ENCODE measurements at regions not wholly inside any gene's neighbourhood (a gene's known extent, or its start where the extent isn't known, plus 50 kb on each side); places are given as distances from the start of the nearest gene placed in this dataset.
"Not testable (repeated sequence)": the region's sequence is repeated elsewhere in the genome, so short reads cannot be mapped to it uniquely, and the experiment has no call there.

GRCh38 chr15:30791239-30792175, 112.2 kb upstream of the FAN1 start:
- no peaks in the 10 kb centered on the region for H3K9me3 Mint-ChIP-seq
- H3K4me1 Mint-ChIP-seq, result peaks cover 3% of the 10 kb centered on the region
- POLR2A ChIA-PET, result no interaction called here
- no peaks in the 10 kb centered on the region for H3K36me3 Mint-ChIP-seq
- ATAC-seq (ENCODE audit: low read depth), result no peak
- no peak for DNase-seq
- H3K4me3 Mint-ChIP-seq, result no peak overlapping the region
- H3K27ac Mint-ChIP-seq, result no peak overlapping the region
- H3K27me3 Mint-ChIP-seq, result peaks cover 31% of the 10 kb centered on the region

- POLR2A ChIA-PET; H3K27ac Mint-ChIP-seq; H3K4me3 Mint-ChIP-seq; ATAC-seq (ENCODE audit: low read depth); H3K9me3 Mint-ChIP-seq; DNase-seq; H3K36me3 Mint-ChIP-seq; H3K4me1 Mint-ChIP-seq: not testable (repeated sequence)
- H3K27me3 Mint-ChIP-seq, result peaks cover 24% of the 10 kb centered on the region
Observed at GRCh38 chr15:30792843-30793242, 110.9 kb upstream of the FAN1 start.

GRCh38 chr15:30794388-30794787, 109.3 kb upstream of the FAN1 start:
- Mint-ChIP-seq H3K4me3 (no peak overlapping the region), H3K27ac (no peak overlapping the region), H3K4me1 (peaks cover 3% of the 10 kb centered on the region), H3K27me3 (peaks cover 14% of the 10 kb centered on the region), H3K36me3 (no peaks in the 10 kb centered on the region), H3K9me3 (no peaks in the 10 kb centered on the region)
- POLR2A ChIA-PET, result no interaction called here
- ATAC-seq (ENCODE audit: low read depth) (no peak), DNase-seq (no peak)

GRCh38 chr15:30799565-30799964, 104.2 kb upstream of the FAN1 start:
- DNase-seq; ATAC-seq (ENCODE audit: low read depth); H3K27ac Mint-ChIP-seq; H3K4me1 Mint-ChIP-seq; H3K27me3 Mint-ChIP-seq; H3K36me3 Mint-ChIP-seq; H3K9me3 Mint-ChIP-seq; POLR2A ChIA-PET; H3K4me3 Mint-ChIP-seq: not testable (repeated sequence)

GRCh38 chr15:30801140-30801895, 102.4 kb upstream of the FAN1 start:
- DNase-seq; POLR2A ChIA-PET; H3K27me3 Mint-ChIP-seq; H3K27ac Mint-ChIP-seq; H3K36me3 Mint-ChIP-seq; H3K4me3 Mint-ChIP-seq; H3K4me1 Mint-ChIP-seq; H3K9me3 Mint-ChIP-seq; ATAC-seq (ENCODE audit: low read depth): not testable (repeated sequence)

GRCh38 chr15:30802001-30802400, 101.7 kb upstream of the FAN1 start:
- ATAC-seq (ENCODE audit: low read depth); H3K27ac Mint-ChIP-seq; H3K36me3 Mint-ChIP-seq; H3K27me3 Mint-ChIP-seq; H3K9me3 Mint-ChIP-seq; POLR2A ChIA-PET; H3K4me3 Mint-ChIP-seq; DNase-seq; H3K4me1 Mint-ChIP-seq: not testable (repeated sequence)

GRCh38 chr15:30803703-30804102, 100.0 kb upstream of the FAN1 start:
- H3K4me1 Mint-ChIP-seq; H3K4me3 Mint-ChIP-seq; H3K9me3 Mint-ChIP-seq; H3K27me3 Mint-ChIP-seq; H3K36me3 Mint-ChIP-seq; POLR2A ChIA-PET; ATAC-seq (ENCODE audit: low read depth); H3K27ac Mint-ChIP-seq; DNase-seq: not testable (repeated sequence)

- H3K36me3 Mint-ChIP-seq, result no peaks in the 10 kb centered on the region
- POLR2A ChIA-PET, result no interaction called here
- no peak for ATAC-seq (ENCODE audit: low read depth)
- no peaks in the 10 kb centered on the region for H3K9me3 Mint-ChIP-seq
- H3K4me1 Mint-ChIP-seq, result peaks cover 4% of the 10 kb centered on the region
- peak overlapping the region; percentile 42 for H3K4me3 Mint-ChIP-seq
- peaks cover 2% of the 10 kb centered on the region for H3K27me3 Mint-ChIP-seq
- no peak for DNase-seq
- no peak overlapping the region for H3K27ac Mint-ChIP-seq
Observed at GRCh38 chr15:30816430-30816829, 87.3 kb upstream of the FAN1 start.

GRCh38 chr15:30823068-30823813, 80.5 kb upstream of the FAN1 start:
- Mint-ChIP-seq H3K4me3 (peak overlapping the region; percentile 96), H3K4me1 (peaks cover 12% of the 10 kb centered on the region), H3K27ac (peak overlapping the region; percentile 99)
- H3K36me3 Mint-ChIP-seq, H3K27me3 Mint-ChIP-seq, POLR2A ChIA-PET, H3K9me3 Mint-ChIP-seq: not testable (repeated sequence)
- peak; percentile 77 for DNase-seq
- ATAC-seq (ENCODE audit: low read depth), result peak; percentile 75

GRCh38 chr15:30824518-30825195, 79.1 kb upstream of the FAN1 start:
- Mint-ChIP-seq H3K4me1 (peaks cover 19% of the 10 kb centered on the region), H3K9me3 (no peaks in the 10 kb centered on the region), H3K27ac (peak overlapping the region; percentile 39), H3K27me3 (peaks cover 6% of the 10 kb centered on the region), H3K36me3 (peaks cover 11% of the 10 kb centered on the region), H3K4me3 (peak overlapping the region; percentile 96)
- no peak for DNase-seq
- ATAC-seq (ENCODE audit: low read depth), result no peak
- POLR2A ChIA-PET, result no interaction called here

- H3K9me3 Mint-ChIP-seq, result no peaks in the 10 kb centered on the region
- H3K27ac Mint-ChIP-seq, result peak overlapping the region; percentile 75
- ATAC-seq (ENCODE audit: low read depth) (peak; percentile 49), DNase-seq (no peak)
- H3K4me1 Mint-ChIP-seq, result peaks cover 29% of the 10 kb centered on the region
- POLR2A ChIA-PET, result no interaction called here
- H3K36me3 Mint-ChIP-seq, result peaks cover 21% of the 10 kb centered on the region
- H3K4me3 Mint-ChIP-seq, result peak overlapping the region; percentile 31
- H3K27me3 Mint-ChIP-seq, result no peaks in the 10 kb centered on the region
Observed at GRCh38 chr15:30827625-30828303, 76.0 kb upstream of the FAN1 start.

- Mint-ChIP-seq H3K4me1 (peaks cover 33% of the 10 kb centered on the region), H3K27ac (peak overlapping the region; percentile 75), H3K36me3 (peaks cover 21% of the 10 kb centered on the region)
- POLR2A ChIA-PET, H3K4me3 Mint-ChIP-seq, H3K27me3 Mint-ChIP-seq, DNase-seq, H3K9me3 Mint-ChIP-seq: not testable (repeated sequence)
- peak; percentile 23 for ATAC-seq (ENCODE audit: low read depth)
Observed at GRCh38 chr15:30828304-30828639, 75.4 kb upstream of the FAN1 start.

GRCh38 chr15:30830961-30831360, 72.8 kb upstream of the FAN1 start:
- ATAC-seq (ENCODE audit: low read depth) (no peak), DNase-seq (no peak)
- Mint-ChIP-seq H3K27ac (no peak overlapping the region), H3K4me3 (no peak overlapping the region), H3K4me1 (peaks cover 39% of the 10 kb centered on the region), H3K27me3 (no peaks in the 10 kb centered on the region), H3K36me3 (peaks cover 22% of the 10 kb centered on the region), H3K9me3 (no peaks in the 10 kb centered on the region)
- POLR2A ChIA-PET, result no interaction called here

Measured in activated naive CD8-positive, alpha-beta T cell treated with anti-CD3 and anti-CD28 coated beads, Interleukin-2, amount 10 ng/mL, durations not matched to agents 7 days and 5 days (primary cell).